ENCODE measurements at regions not wholly inside any gene's neighbourhood (a gene's known extent, or its start where the extent isn't known, plus 50 kb on each side); places are given as distances from the start of the nearest gene placed in this dataset.
"Not testable (repeated sequence)": the region's sequence is repeated elsewhere in the genome, so short reads cannot be mapped to it uniquely, and the experiment has no call there.

GRCh38 chr16:17784073-17784472 is 313.3 kb upstream of the XYLT1 start:
- DNase-seq, result no peak

GRCh38 chr16:17780181-17780580 is 309.4 kb upstream of the XYLT1 start:
- DNase-seq, result no peak

- DNase-seq, result no peak
Observed at GRCh38 chr16:17777408-17777863, 306.7 kb upstream of the XYLT1 start.

- DNase-seq, result no peak
Observed at GRCh38 chr16:17776888-17777287, 306.1 kb upstream of the XYLT1 start.

- no peak for DNase-seq
Observed at GRCh38 chr16:17776465-17776864, 305.7 kb upstream of the XYLT1 start.

GRCh38 chr16:17775061-17775460 is 304.3 kb upstream of the XYLT1 start:
- no peak for DNase-seq

- DNase-seq, result no peak
Observed at GRCh38 chr16:17773698-17774101, 302.9 kb upstream of the XYLT1 start.

- no peak for DNase-seq
Observed at GRCh38 chr16:17770104-17770503, 299.3 kb upstream of the XYLT1 start.

- DNase-seq, result no peak
Observed at GRCh38 chr16:17769065-17769464, 298.3 kb upstream of the XYLT1 start.

- DNase-seq, result no peak
Observed at GRCh38 chr16:17768257-17768656, 297.5 kb upstream of the XYLT1 start.

GRCh38 chr16:17766012-17766411 is 295.3 kb upstream of the XYLT1 start:
- no peak for DNase-seq

- no peak for DNase-seq
Observed at GRCh38 chr16:17759451-17760390, 289.0 kb upstream of the XYLT1 start.

GRCh38 chr16:17757808-17758207 is 287.0 kb upstream of the XYLT1 start:
- no peak for DNase-seq

GRCh38 chr16:17755158-17755557 is 284.4 kb upstream of the XYLT1 start:
- no peak for DNase-seq

- DNase-seq, result no peak
Observed at GRCh38 chr16:17753434-17753833, 282.7 kb upstream of the XYLT1 start.

- DNase-seq, result no peak
Observed at GRCh38 chr16:17749706-17750105, 278.9 kb upstream of the XYLT1 start.

GRCh38 chr16:17748044-17748719 is 277.4 kb upstream of the XYLT1 start:
- DNase-seq, result no peak

- DNase-seq, result no peak
Observed at GRCh38 chr16:17747081-17747756, 276.5 kb upstream of the XYLT1 start.

GRCh38 chr16:17744921-17745572 is 274.3 kb upstream of the XYLT1 start:
- no peak for DNase-seq

GRCh38 chr16:17743578-17743977 is 272.8 kb upstream of the XYLT1 start:
- DNase-seq, result no peak

GRCh38 chr16:17743158-17743557 is 272.4 kb upstream of the XYLT1 start:
- no peak for DNase-seq

GRCh38 chr16:17735099-17735498 is 264.3 kb upstream of the XYLT1 start:
- DNase-seq, result not testable (repeated sequence)

GRCh38 chr16:17729820-17730219 is 259.1 kb upstream of the XYLT1 start:
- DNase-seq, result no peak
